ENCODE measurements at regions not wholly inside any gene's neighbourhood (a gene's known extent, or its start where the extent isn't known, plus 50 kb on each side); places are given as distances from the start of the nearest gene placed in this dataset.
"Not testable (repeated sequence)": the region's sequence is repeated elsewhere in the genome, so short reads cannot be mapped to it uniquely, and the experiment has no call there.

DNA sequence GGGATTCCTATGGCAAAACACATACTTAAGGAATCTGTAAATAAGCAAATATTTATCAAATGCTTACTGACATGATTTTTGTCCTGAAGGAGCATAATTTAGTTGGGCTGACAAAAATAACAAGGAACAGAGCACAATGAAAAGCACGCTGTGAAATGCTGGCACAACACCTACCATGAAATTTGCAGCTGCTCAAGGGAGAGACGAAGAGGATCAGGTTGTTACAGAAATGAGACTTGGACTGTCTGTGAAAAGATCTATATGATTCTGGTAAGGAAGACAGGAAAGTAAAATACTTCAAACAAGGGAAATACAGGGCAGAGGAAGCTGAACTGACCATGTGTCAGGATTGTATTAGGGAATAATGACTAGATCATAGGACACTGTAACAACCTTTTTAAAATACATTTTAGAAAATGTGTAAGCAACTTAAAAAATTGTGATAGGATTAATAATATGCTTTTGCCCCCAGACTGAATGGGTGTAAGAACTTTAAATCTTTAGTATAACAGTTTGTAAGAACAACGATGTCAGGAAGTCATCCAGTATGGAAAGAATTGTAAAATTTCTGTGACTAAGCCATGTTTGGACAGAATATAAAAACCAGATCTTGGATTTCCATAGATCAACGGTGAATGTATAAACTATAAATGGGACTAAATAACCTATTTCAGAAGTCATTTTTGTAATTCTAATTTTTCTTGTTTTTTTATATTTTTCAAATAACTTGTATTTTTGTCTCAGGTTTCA lies 1556.0 kb downstream of the EFNB2 start:
- DNase-seq = no peak

DNA sequence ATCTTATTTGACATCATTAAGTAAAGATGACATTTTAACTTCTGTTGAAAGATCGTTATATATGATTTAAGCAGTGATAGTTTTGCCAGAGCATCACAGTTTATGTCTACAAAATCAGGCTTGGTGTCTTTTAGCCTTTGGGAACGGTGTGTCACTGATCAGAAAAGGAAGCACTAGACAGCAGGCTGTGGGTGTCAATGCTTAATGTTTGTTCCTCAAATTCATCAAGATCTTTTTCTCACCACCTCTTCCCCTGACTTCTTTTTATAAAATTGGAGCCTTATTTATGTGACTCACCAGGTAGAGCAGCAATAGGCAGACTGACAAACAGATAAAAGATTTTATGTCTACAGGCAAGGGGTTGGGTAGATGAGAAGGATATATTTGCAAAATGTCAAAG lies 1558.5 kb downstream of the EFNB2 start:
- no peak for DNase-seq

DNA sequence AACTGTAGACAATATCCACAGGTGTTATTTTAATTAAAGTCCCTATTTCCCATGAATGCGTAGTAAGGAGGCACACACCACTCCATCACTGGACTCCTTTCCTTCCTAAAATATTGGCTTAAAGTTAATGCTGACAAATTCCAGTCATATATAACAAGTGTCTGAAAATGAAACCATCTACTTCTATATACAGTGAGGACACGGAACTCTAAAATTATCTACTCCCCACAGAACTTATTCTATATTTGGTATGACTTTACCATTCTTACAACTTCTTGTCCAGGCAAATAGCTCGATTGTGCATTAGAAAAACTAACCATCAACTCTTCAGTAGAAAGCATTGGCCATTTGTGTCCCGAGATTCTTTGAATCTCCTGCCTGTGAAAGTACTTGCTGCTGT lies 1560.2 kb downstream of the EFNB2 start:
- DNase-seq = no peak

DNA sequence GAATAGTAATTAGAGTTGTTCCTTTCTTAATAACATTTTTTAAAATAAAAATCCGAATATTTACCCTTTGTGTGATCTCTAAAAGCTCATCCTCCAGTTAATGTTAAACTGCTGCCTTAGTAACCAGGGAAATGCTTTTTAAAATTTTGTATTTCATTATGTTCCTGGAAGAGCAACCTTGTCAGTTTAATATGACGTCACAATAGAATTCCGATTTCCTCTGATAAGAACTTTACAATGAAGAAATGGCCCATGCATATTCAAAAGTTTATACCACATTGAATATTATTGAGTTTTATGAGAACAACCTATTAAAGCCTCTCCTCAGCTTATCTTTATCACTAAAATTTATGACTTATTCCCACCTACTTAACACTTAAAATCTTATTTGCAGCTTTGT lies 1566.6 kb downstream of the EFNB2 start:
- no peak for DNase-seq

DNA sequence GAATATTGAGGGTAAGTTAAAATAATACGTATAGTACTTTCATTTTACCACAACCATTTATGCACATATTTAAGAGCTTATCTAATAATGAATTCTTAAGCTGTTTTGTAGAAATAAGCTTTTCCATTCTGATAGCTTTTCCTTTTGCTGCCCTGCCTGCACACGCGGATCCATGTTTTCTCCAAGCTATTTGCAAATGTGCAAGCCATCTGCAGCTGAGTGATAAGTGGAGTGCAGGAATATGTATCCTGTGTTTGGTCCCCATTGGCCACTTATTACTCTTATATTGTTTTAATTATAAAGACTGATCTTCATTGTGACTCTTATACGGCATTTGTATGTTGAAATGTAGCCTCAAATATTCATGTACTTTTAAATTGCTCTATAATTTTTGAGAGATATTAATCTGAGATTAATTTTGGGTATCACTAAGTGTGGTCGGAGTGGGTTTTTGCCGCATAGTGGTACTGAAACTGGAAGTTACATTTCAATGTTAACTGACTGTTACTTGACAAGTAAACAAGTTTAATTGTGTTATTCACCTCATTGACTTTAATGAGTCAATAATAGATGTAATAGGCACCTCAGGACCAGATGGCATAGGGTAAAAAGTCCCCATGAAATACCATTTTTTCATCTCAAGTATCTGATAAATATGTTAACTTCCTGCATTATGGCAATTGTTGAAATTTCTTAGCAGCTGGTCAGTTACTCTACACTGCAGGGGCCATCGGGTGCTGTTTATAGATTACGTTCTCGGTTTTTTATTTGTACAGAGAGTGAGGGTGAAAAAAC lies 1567.4 kb downstream of the EFNB2 start:
- DNase-seq = no peak

DNA sequence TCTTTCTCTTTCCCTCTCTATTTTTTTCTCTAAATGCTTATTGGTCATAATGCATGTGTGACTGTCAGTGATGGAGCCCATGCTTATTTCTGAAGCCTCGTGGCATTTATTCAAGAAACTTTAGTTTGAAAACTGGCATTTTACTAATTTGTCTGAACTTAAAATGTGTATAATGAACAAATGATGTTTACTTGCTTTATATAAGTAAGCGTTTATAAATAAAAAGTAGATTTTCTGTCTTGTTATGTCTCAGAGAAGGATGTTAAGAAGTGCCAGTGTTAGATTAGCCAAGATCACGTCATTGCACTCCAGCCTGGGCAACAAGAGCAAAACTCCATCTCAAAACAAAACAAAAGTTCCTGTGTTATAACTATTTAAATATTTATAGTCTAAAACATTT lies 1568.1 kb downstream of the EFNB2 start:
- DNase-seq = no peak

DNA sequence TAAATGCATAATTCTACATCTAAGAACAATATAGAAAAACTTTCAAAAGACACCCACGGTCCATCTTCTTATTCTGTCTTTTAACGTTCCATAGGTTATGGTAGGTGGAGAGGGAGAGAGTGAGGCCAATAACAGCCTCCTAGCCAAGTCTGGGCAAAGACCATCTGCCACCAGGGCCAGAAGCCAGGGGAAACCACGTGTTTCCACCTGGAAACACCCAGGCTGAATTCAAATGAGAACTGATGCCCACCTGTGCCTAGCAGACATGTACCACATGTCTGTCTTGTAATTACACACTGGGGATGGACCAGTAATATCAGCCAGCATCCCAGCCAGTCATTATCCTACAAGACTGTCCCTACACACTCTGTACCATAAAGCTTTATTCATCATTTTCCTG lies 1573.1 kb downstream of the EFNB2 start:
- DNase-seq = no peak

DNA sequence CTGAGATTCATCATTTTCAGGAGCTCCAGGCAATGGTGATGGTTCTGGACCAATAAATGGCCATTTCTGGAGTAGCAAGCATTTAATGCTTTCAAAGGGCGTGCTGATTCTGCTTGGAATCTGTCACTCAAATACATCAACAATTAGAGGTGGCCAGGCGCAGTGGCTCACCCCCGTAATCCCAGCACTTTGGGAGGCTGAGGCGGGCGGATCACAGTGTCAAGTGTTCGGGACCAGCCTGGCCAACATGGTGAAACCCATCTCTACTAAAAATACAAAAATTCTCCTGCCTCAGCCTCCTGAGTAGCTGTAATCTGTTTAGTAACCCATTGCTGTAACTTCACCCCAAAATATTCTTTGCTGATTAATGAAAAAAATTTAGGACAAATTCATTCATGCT lies 1574.2 kb downstream of the EFNB2 start:
- no peak for DNase-seq

DNA sequence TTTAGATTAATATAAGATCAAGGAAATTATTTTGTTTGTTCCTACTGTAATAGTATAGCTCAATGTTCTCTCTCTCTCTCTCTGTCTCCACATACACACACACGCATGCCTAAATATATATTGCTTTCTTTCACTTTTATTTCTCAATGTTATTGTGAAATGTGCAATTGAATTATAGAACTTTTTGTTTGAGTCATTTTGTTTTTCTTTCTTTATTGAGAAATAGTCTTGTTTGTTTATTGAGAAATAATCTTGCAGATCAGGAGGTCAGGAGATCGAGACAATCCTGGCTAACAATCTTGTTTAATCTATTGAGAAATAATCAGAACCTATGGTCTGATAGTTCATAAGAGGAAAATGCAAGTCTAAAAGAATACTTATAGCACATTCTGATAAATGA lies 1581.3 kb downstream of the EFNB2 start:
- no peak for DNase-seq

DNA sequence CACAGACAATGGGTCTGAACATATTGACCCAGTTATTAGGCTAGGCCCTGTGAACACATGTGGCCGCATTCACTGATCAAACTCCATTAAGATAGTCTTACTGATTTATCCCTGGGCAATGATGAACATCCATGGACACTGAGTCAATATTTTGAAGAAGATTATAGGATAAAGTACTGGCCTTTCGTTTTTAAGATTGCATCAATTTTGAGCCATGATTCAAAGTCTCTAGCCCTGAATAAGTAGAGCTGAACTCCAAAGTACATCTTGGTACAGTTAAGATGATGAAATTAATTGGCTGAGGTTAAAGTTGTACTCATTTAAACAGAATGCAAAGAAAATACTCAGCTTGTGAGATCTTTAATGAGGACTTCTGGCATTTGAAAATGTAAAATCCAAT lies 1581.9 kb downstream of the EFNB2 start:
- DNase-seq = no peak

DNA sequence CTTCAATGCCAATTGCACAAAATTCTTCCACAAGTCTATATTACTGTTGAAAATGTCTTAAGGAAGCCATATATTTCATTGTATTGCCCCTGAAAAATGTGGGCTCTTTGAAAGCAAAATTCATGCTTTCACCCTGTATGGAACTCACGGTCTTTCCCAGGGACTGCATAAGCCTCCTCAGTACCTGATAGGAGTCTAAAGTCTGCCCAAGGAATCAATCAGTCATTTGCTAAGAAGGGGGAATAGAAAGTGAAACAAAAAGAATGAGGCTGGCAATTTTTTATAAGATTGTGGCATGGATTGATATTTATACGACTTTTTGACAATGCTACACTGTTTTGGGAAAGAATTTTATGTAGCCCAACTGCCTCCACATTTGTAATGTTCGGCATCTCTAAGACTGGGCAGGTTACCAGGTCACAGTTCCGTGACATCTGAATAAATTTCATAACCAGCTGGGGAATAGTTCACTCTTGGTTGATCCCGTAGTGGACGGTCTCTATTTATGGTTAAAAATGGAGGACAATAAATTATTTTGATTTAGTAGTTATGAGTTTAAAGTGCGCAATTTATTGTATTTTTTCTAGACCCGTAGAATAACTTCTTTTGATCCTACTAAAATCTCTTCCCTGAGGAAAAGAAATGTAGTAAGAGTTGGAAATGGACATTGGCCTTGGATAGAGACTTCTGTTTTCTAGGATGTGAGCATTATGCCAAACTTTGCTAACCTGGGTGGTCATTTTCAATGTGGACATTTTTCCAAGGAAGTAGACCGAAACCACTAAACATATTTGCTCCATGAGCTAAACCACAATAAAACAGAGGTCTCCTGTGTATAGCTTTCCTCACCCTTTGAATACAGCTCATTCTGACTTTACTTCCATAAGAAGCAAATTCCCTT lies 1585.4 kb downstream of the EFNB2 start:
- DNase-seq = no peak

DNA sequence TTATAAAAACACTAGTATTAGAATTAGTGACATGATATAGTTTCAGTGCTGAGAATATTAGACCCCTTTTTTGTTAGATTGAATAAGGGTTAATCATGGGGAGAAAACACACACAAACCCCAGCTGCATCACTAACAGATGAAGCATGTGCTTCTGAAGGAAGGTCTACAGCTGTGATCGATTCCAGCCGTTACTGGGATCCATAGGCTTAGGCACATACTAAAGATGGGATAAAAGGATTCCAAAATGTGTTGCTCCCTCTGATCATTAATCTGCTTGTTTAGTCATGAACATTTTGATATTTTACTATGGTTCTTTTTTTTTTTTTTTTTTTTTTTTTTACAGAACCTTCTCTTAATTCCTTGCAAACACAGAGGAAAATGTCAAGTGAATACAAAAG lies 1591.3 kb downstream of the EFNB2 start:
- no peak for DNase-seq

DNA sequence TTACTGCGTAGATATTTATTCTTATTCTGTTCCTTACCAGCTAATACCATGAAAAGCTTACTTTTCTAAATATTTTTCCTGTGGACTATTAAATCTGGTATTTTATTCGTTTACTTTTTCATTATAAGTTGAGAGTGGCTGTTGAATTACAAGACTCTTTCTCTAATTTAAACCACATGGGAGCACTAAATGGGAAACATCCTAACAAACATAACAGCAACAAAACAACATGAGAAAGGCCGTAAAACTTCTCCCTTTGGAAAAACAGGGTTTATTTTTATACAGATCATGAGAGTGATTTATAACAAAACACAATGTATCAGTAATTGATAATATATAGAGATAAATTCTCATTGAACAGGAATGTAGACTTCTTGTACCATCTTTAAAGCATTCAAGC lies 1592.1 kb downstream of the EFNB2 start:
- DNase-seq = no peak

DNA sequence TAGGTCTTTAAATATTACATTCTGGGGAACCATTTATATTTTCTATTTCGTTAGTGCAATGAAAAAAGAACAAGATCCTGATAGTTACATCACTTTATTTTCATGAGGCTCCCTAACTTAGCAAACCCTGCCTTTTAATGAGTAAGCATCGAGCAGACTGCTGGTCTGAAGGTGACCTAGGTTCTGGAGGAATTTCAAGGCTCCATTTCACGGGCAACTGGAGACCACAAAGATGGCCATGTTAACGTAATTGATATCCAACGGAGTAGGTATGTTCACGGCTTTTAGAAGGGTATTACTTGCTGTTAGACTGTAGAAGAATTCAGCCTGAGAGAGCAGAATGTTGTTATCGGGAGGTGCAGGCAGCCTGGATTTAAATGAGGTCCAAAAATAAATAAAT lies 1597.6 kb downstream of the EFNB2 start:
- DNase-seq = no peak

DNA sequence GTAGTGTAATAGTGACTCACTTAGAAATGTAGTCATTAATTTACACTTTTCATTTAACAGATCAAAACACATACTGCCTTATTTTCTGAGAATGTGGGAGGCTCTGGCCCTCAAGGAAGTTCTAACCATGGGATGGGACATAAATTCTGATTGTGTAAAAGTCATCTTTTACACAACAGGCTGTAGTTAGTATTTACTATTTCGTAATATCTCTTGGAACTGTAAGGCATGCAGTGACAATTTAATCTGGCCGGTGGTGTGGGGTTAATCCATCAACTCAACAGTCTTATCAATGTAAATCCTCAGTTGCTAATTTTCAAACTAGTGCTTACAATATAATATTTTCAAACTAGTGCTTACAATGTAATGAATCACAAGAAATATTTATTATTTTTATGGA lies 1599.2 kb downstream of the EFNB2 start:
- no peak for DNase-seq

DNA sequence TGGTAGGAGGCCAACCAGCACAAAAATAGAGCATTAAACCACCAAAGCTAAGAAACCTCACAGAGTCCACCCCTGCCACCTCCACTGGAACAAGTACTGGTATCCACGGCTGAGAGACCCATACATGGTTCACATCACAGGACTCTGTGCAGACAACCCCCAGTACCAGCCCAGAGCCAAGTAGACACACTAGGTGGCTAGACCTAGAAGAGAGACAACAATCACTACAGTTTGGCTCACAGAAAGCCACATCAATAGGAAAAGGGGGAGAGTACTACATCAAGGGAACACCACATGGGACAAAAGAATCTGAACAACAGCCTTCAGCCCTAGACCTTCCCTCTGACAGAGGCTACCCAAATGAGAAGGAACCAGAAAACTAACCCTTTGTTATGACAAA lies 1614.9 kb downstream of the EFNB2 start:
- DNase-seq = not testable (repeated sequence)

DNA sequence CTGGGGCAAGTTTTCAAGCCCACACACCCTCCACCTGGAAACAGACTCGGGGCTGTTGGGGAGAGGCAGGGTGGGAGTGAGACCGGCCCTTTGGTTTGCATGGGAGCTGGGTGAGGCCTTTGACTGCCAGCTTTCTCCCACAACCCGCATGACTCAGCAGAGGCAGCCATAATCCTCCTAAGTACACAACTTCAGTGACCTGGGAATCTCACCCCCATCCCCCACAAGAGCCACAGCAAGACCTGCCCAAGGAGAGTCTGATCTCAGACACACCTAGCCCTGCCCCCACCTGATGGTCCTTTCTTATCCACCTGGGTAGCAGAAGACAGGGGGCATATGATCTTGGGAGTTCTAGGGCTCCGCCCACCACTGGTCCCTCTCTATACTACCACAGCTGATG lies 1615.4 kb downstream of the EFNB2 start:
- DNase-seq = no peak

DNA sequence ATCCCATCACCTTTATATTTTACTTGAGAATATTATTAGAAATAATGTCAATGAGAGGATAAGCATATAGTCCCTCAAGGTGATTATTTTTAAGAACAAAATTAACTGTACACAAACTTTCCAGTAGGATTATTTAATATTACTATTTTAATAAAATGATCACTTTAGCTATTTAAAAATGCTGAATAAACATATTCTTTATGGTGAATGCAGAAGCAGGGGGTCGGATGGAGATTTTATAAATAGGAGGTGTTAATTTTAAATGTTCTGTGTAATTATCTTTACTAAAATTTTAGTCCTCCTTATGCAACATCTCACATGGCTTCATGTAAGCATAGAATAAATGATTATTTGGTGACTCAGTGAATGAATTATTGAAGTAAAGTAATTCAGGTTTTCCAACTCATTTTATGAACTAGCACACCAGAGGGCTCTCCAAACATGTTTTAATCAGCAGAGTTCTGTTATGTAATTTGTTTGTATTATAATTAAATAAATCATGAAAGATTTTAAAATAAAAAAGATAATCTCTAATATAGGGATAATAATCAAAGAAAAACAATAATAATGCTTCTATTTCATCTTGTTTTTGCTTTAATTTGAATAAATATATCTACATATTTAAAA lies 1635.2 kb downstream of the EFNB2 start:
- DNase-seq = no peak

DNA sequence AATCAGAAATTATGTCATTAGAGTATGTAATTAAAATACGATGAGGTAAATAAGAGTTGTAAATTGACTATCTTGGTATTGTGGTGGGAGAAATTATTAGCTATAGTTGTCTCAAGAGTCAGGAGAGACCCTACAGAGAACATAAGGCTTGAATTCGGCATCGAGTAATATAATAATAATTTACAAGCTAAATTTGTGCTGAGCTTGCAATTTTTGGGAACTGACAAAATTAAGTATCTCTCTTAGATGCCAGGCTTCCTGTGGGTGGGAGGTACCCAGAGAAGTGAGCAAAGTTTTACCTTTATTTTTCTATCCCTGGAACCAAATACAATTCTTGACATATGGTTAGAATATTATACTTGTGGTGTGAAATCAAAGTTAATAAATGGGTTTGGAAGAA lies 1637.0 kb downstream of the EFNB2 start:
- DNase-seq = no peak

DNA sequence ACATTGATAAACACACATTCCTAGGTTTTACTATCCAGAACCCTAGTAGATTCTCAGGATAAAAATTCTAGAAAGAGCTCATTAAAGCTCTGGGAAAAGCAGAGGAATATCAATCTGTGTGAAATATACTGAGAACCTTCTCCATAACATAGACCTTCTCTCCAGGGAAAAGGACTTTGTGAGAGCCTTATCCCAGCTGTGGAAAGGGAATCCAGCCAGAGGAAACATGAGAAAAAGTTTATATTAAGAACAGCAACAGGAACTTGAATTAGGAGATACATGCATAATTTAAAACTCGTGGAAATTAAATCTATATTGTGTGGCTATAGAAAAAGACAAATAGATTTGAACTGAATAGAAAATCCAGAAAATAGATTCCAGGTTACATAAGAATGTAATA lies 1639.9 kb downstream of the EFNB2 start:
- DNase-seq = no peak

DNA sequence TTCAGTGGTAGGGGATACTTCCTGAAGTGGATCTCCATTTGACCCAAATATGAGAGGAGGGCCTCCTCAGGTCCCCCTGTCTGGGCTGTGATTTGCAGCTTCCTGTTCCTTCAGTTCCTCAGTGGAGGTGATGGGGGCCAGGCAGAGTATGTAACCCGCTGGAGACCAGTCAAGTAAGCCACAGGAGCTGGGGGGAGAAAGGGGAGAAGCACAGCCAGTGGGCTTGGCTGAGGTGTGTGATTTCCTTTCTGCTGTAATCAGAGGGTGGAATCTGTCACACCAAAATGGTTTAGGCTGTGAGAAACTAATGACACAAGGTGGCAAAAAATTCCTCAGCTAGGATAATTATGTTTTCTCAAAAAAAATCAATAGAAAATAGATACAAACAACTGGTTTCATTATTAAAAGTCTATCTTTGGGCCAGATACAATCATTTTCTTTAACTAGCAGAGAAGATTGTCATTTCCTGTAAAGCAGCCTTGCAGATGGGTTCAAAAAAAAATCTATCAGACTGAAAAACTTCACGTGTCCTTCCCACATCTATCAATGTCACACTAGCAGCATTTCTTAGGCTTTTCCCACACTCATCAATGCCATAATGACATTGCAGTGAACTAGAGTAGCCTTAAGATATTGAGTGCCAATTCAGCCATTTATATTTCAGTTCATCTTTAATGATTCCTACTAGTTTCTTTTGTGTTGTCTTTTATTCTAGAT lies 1660.3 kb downstream of the EFNB2 start:
- no peak for DNase-seq

DNA sequence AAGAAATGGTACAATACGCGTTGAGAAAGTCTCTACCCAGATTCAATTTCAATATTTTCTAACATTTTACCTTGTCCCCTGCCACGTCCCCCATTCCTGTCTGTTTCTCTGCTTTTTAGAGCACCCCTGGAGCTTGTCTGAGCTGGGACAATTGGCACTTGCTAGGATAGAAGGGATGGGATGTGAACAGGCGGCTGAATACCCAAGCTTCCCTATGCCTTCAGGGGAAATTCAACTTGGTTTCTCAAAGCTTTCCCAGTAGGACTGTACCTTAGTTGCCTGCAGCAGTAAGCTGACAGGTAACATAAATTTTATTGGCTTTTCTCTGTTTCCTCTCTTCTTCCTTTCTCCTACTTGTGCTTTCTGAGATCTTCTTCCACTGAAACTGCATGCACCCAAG lies 1663.3 kb downstream of the EFNB2 start:
- no peak for DNase-seq

All from activated naive CD4-positive, alpha-beta T cell treated with Interleukin-2 at 50 U/mL for 16 hours (primary cell).